ENCODE measurements at regions not wholly inside any gene's neighbourhood (a gene's known extent, or its start where the extent isn't known, plus 50 kb on each side); places are given as distances from the start of the nearest gene placed in this dataset.

GRCh38 chr6:141426400-141426980 lies 706.2 kb upstream of the GJE1 start:
- TF ChIP-seq, protein P1, sequence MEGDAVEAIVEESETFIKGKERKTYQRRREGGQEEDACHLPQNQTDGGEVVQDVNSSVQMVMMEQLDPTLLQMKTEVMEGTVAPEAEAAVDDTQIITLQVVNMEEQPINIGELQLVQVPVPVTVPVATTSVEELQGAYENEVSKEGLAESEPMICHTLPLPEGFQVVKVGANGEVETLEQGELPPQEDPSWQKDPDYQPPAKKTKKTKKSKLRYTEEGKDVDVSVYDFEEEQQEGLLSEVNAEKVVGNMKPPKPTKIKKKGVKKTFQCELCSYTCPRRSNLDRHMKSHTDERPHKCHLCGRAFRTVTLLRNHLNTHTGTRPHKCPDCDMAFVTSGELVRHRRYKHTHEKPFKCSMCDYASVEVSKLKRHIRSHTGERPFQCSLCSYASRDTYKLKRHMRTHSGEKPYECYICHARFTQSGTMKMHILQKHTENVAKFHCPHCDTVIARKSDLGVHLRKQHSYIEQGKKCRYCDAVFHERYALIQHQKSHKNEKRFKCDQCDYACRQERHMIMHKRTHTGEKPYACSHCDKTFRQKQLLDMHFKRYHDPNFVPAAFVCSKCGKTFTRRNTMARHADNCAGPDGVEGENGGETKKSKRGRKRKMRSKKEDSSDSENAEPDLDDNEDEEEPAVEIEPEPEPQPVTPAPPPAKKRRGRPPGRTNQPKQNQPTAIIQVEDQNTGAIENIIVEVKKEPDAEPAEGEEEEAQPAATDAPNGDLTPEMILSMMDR (IDR thresholded peaks at IDR 0.05): no peak
- no peak for TF ChIP-seq POLR2A (IDR thresholded peaks at IDR 0.05)
